HFFc6 (cell line): ENCODE measurements at regions not wholly inside any gene's neighbourhood (a gene's known extent, or its start where the extent isn't known, plus 50 kb on each side); places are given as distances from the start of the nearest gene placed in this dataset.

ENCODE experiments used
- DNase-seq: peaks from one replicate; pipeline ENCODE4 v3.0.0-alpha.2; 2018
- H3K27ac Mint-ChIP-seq: 2 replicates; pipeline ENCODE4 v1.8.0; 2020; ENCODE audit warnings: mild to moderate bottlenecking, mixed read lengths
- H3K27me3 Mint-ChIP-seq: 2 replicates; pipeline ENCODE4 v1.8.0; 2021; ENCODE audit warnings: mild to moderate bottlenecking, moderate library complexity, mixed read lengths; ENCODE audit not compliant: insufficient read depth
- H3K36me3 Mint-ChIP-seq: 2 replicates; pipeline ENCODE4 v1.8.0; 2021; ENCODE audit warnings: low read depth, mixed read lengths
- H3K4me1 Mint-ChIP-seq: 2 replicates; pipeline ENCODE4 v1.8.0; 2020; ENCODE audit warnings: low read depth, mixed read lengths
- H3K4me3 Mint-ChIP-seq: 2 replicates; pipeline ENCODE4 v1.8.0; 2020; ENCODE audit warnings: mild to moderate bottlenecking, moderate library complexity, mixed read lengths
- H3K9me3 Mint-ChIP-seq: 2 replicates; pipeline ENCODE4 v1.8.0; 2020; ENCODE audit warnings: mild to moderate bottlenecking, mixed read lengths
- TF ChIP-seq, protein P1 (sequence below): fragments of 200-600 bp; sonication (generic); IDR thresholded peaks from 2 replicates; pipeline ENCODE4 v1.5.0; 2021; ENCODE audit warnings: antibody characterized with exemption, mild to moderate bottlenecking

DNA sequence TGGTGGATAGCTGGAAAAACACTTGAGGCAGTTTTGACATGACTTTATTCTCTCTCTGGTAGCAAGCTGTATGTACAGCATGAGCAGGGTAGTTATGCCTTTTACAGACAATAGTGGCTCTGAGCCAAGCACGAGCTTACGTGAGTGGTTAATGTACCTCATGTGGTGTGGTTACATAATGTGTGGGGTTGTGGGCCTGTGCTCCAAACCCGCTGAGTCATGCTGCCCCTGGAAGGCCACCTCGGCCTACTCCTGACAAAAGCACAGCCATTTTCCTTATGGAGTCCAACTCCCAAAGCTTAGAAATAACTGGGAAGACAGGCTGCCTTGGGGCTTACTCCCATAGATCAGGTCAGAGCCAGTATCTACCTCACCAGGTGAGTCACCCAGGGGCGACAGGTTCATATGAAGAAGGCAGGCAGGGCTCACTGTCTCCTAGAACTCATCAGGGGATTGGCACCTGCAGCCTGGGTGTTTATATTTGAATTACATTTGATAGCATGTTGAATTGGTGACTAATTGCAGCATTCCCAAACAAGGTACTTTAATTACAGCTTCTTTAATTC, 404.5 kb downstream of the ADRA2A start:
- H3K27ac Mint-ChIP-seq: no peak overlapping the region
- TF ChIP-seq, protein P1, sequence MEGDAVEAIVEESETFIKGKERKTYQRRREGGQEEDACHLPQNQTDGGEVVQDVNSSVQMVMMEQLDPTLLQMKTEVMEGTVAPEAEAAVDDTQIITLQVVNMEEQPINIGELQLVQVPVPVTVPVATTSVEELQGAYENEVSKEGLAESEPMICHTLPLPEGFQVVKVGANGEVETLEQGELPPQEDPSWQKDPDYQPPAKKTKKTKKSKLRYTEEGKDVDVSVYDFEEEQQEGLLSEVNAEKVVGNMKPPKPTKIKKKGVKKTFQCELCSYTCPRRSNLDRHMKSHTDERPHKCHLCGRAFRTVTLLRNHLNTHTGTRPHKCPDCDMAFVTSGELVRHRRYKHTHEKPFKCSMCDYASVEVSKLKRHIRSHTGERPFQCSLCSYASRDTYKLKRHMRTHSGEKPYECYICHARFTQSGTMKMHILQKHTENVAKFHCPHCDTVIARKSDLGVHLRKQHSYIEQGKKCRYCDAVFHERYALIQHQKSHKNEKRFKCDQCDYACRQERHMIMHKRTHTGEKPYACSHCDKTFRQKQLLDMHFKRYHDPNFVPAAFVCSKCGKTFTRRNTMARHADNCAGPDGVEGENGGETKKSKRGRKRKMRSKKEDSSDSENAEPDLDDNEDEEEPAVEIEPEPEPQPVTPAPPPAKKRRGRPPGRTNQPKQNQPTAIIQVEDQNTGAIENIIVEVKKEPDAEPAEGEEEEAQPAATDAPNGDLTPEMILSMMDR: no peak
- no peak for DNase-seq
- no peaks in the 10 kb centered on the region for H3K27me3 Mint-ChIP-seq
- no peaks in the 10 kb centered on the region for H3K4me1 Mint-ChIP-seq
- peaks cover 32% of the 10 kb centered on the region for H3K9me3 Mint-ChIP-seq
- no peaks in the 10 kb centered on the region for H3K36me3 Mint-ChIP-seq
- H3K4me3 Mint-ChIP-seq: no peak overlapping the region

DNA sequence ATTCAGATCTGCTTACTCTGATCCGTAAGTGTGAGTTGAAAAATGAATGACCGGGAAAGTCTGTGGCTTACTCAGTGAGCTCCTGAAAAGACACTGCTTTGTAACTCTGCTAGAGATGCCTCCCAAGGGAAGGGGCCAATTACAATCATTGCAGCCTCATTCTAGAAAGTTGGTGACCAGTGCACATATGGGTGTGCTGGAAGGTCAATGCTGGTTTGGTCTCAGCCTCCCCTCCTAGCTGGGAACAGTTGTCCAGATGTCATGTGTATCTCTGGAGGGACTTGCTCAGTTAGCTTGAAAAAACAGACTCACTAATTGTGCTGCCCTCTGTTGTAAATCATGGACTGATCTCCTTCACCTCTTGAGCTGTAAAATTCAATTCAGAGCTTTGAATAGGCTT, 405.0 kb downstream of the ADRA2A start:
- TF ChIP-seq, protein P1: no peak
- no peaks in the 10 kb centered on the region for H3K4me1 Mint-ChIP-seq
- DNase-seq: no peak
- H3K4me3 Mint-ChIP-seq: no peak overlapping the region
- H3K27me3 Mint-ChIP-seq: no peaks in the 10 kb centered on the region
- H3K9me3 Mint-ChIP-seq: peaks cover 32% of the 10 kb centered on the region
- no peak overlapping the region for H3K27ac Mint-ChIP-seq
- H3K36me3 Mint-ChIP-seq: no peaks in the 10 kb centered on the region

DNA sequence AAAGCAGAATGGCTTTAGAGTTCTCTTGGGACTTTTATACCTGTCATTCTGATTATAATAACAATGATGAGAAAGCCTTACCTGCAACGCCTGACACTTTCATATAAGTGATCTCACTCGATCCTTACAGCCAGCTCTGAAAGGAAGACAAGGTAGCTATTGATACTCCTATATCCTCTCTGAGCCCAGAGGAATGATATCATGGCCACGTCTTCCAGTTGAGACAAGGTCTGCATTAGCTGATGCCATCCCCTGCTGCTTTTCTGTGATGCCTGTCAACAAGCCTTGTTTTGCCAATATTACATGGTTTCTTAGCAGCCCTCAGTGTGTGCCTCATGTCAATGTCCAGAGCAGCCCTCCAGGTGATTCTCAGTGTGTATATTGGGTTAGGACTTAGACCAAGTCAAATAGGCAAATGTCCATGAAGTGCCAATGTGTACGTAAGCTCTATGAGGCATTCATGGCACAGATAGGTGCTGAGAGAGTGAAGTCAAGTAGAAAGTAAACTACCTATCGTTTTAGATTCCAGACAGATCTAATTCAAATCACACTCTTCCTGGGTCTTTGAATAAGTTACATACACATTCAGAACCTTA, 405.9 kb downstream of the ADRA2A start:
- peaks cover 33% of the 10 kb centered on the region for H3K9me3 Mint-ChIP-seq
- no peak for DNase-seq
- no peaks in the 10 kb centered on the region for H3K27me3 Mint-ChIP-seq
- TF ChIP-seq, protein P1: no peak
- peaks cover 3% of the 10 kb centered on the region; the same call in 1 of the 2 replicates for H3K36me3 Mint-ChIP-seq
- H3K4me3 Mint-ChIP-seq: no peak overlapping the region
- no peaks in the 10 kb centered on the region for H3K4me1 Mint-ChIP-seq
- no peak overlapping the region for H3K27ac Mint-ChIP-seq

DNA sequence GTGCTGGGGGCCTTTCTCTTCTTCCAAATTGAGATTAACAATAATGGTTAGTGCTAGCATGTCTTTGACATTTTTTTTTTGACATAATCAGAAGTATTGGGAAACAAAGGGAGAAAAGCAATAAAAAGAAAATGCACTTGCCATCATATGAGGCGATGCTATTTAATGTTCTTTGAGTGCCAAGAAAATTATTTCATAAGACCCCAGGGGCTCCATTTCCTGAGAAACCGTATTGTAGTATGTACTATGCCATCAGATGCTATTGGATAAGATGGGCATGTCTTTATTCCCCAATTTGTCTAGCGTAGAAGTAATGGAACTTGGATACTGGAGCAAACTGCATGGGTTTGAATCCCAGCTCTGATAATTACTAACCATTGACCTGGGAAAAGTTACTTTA, 408.9 kb downstream of the ADRA2A start:
- H3K4me3 Mint-ChIP-seq: no peak overlapping the region
- TF ChIP-seq, protein P1: no peak
- H3K36me3 Mint-ChIP-seq: peaks cover 5% of the 10 kb centered on the region; the same call in 1 of the 2 replicates
- H3K27ac Mint-ChIP-seq: no peak overlapping the region
- DNase-seq: no peak
- peaks cover 32% of the 10 kb centered on the region for H3K9me3 Mint-ChIP-seq
- no peaks in the 10 kb centered on the region for H3K27me3 Mint-ChIP-seq
- no peaks in the 10 kb centered on the region for H3K4me1 Mint-ChIP-seq

DNA sequence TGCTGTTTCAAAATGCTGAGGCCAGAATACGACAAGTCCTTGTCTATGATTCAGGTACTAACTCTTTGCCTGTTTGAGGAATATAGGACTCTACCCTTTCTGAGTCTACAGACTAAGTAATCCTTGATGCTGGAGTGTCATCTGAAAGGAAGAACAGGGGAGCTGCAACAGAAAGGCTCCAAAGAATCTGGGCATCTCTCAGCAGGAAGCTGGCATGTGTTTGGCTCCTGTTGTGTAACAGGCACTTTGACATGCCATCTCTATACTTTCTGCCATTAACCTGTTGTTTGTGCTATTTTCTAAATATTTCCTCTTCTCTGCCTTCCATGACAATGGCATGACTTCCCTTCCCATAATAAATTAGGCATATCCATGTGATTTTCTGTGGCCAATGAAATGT, 409.5 kb downstream of the ADRA2A start:
- Mint-ChIP-seq H3K36me3 (peaks cover 5% of the 10 kb centered on the region; the same call in 1 of the 2 replicates), H3K4me1 (no peaks in the 10 kb centered on the region)

More for the DNA sequence above, 409.5 kb downstream of the ADRA2A start:
- no peak for DNase-seq
- H3K27me3 Mint-ChIP-seq: no peaks in the 10 kb centered on the region
- H3K27ac Mint-ChIP-seq: no peak overlapping the region
- H3K4me3 Mint-ChIP-seq: no peak overlapping the region
- H3K9me3 Mint-ChIP-seq: peaks cover 38% of the 10 kb centered on the region
- TF ChIP-seq, protein P1: no peak
